ENCODE measurements at regions not wholly inside any gene's neighbourhood (a gene's known extent, or its start where the extent isn't known, plus 50 kb on each side); places are given as distances from the start of the nearest gene placed in this dataset.

- Histone ChIP-seq H3K27me3 (ENCODE audit: insufficient read depth, poor library complexity, severe bottlenecking) (no peaks in the 10 kb centered on the region), H3K4me3 (replicated peaks; ENCODE audit: insufficient read depth, low read length) (no peak overlapping the region), H3K27ac (replicated peaks) (no peak overlapping the region)
- no peak for DNase-seq (ENCODE audit: low read depth in 1 of 2, low spot score in 1 of 2)
- TF ChIP-seq REST (IDR thresholded peaks at IDR 0.05; ENCODE audit: insufficient replicate concordance, low read depth) (no peak), SPI1 (IDR thresholded peaks at IDR 0.05; ENCODE audit: borderline replicate concordance, low read depth) (no peak), GABPA (IDR thresholded peaks at IDR 0.05; ENCODE audit: low read depth) (no peak), CTCF (IDR thresholded peaks at IDR 0.05; ENCODE audit: insufficient read depth, low read length) (no peak), POLR2AphosphoS5 (IDR thresholded peaks at IDR 0.05; ENCODE audit: low read depth) (no peak)
Observed at GRCh38 chr3:76873532-76874242, 166.2 kb upstream of the ROBO2 start.

GRCh38 chr3:76879959-76880358 is 159.9 kb upstream of the ROBO2 start:
- DNase-seq (ENCODE audit: low read depth in 1 of 2, low spot score in 1 of 2) = no peak
- TF ChIP-seq POLR2AphosphoS5 (IDR thresholded peaks at IDR 0.05; ENCODE audit: low read depth) (no peak), GABPA (IDR thresholded peaks at IDR 0.05; ENCODE audit: low read depth) (no peak), CTCF (IDR thresholded peaks at IDR 0.05; ENCODE audit: insufficient read depth, low read length) (no peak), REST (IDR thresholded peaks at IDR 0.05; ENCODE audit: insufficient replicate concordance, low read depth) (no peak), SPI1 (IDR thresholded peaks at IDR 0.05; ENCODE audit: borderline replicate concordance, low read depth) (no peak)
- no peak overlapping the region for H3K27ac ChIP-seq (replicated peaks)
- H3K4me3 ChIP-seq (replicated peaks; ENCODE audit: insufficient read depth, low read length) = no peak overlapping the region
- no peaks in the 10 kb centered on the region for H3K27me3 ChIP-seq (ENCODE audit: insufficient read depth, poor library complexity, severe bottlenecking)

- Histone ChIP-seq H3K4me3 (replicated peaks; ENCODE audit: insufficient read depth, low read length) (no peak overlapping the region), H3K27me3 (ENCODE audit: insufficient read depth, poor library complexity, severe bottlenecking) (no peaks in the 10 kb centered on the region), H3K27ac (replicated peaks) (no peak overlapping the region)
- DNase-seq (ENCODE audit: low read depth in 1 of 2, low spot score in 1 of 2) = no peak
- no peak for TF ChIP-seq CTCF (IDR thresholded peaks at IDR 0.05; ENCODE audit: insufficient read depth, low read length)
- no peak for TF ChIP-seq SPI1 (IDR thresholded peaks at IDR 0.05; ENCODE audit: borderline replicate concordance, low read depth)
- TF ChIP-seq GABPA (IDR thresholded peaks at IDR 0.05; ENCODE audit: low read depth) = no peak
- TF ChIP-seq POLR2AphosphoS5 (IDR thresholded peaks at IDR 0.05; ENCODE audit: low read depth) = no peak
- no peak for TF ChIP-seq REST (IDR thresholded peaks at IDR 0.05; ENCODE audit: insufficient replicate concordance, low read depth)
Observed at GRCh38 chr3:76886761-76887500, 153.0 kb upstream of the ROBO2 start.

All from HL-60 (cell line).